H4 (cell line): ENCODE measurements at regions not wholly inside any gene's neighbourhood (a gene's known extent, or its start where the extent isn't known, plus 50 kb on each side); places are given as distances from the start of the nearest gene placed in this dataset.

ENCODE experiments used
- DNase-seq: peaks from one replicate; pipeline ENCODE4 v3.0.0-alpha.2; 2015; ENCODE audit warnings: low spot score

DNA sequence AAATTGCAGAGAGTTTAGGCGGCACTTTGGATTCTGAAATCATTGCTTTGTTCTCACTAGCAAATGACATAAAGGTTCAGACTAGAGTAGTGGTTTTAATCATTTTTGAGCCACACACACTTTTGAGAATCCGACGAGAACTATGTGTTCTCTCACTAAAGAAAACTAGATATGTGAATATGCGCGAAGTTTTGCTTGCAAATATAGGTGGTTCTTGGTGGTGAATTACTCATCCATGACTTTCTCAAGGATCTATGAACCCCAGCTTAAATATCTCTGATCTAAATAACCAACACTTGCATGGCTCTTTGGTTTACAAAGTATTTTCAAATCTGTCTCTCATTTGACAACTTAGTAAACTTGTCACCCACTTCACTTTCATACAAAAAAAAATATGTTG is 54.8 kb downstream of the NOG start:
- no peak for DNase-seq

DNA sequence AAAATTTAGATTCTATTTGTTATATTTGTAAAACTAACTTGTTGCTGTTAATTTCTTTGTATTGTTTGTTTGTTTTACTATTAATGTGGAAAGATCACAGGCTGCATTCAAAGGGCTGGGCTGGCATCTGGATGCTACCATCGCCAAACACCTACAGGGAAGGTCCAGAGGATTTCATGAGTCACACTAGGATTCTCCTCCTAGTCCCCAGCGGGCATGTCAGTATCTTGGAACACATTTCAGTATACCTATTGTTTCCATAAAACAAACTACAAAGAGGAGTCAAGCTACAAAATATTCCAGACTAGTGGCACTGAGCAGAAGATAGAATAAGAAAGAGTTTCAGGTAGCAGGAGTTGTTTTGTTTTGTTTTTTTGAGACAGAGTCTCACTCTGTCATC is 55.3 kb downstream of the NOG start:
- DNase-seq: no peak

DNA sequence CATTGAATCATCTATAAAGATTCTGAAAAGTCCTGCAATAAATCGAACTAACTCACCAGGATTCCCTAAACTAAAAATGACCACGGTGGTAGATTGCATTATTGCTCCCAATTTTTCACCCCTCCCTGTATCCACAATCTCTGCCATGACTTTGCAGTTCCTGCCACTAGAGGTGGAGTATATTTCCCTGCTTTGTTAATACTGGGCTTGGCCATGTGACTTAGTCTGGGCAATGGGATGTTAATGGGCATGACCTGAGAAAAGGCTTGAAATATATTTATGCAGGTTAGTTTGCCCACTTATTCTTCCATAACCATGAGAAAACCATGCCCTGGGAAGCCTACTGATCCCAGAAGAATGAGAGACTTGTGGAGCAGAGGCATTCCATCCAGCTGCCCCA is 59.1 kb downstream of the NOG start:
- DNase-seq: no peak

DNA sequence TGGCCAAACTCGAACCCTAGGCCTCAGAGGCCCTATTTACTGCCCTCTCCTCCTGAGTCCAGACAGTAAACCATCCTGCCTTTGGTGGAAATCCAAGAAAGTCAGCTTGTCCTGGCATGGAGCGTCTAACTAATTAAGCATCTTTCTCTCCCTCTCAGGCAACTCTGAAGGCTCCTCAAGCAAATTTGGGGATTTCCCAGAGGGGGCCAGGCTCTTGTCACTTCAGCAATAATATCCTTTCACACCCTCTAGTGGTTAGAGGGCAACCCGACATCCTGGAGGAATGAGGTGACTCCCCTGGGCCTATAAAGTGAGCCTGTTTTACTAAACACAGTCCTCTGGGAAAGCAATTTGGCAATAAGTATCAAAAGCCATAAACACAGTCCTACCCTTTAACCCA is 60.4 kb downstream of the NOG start:
- DNase-seq: peak; percentile 65

DNA sequence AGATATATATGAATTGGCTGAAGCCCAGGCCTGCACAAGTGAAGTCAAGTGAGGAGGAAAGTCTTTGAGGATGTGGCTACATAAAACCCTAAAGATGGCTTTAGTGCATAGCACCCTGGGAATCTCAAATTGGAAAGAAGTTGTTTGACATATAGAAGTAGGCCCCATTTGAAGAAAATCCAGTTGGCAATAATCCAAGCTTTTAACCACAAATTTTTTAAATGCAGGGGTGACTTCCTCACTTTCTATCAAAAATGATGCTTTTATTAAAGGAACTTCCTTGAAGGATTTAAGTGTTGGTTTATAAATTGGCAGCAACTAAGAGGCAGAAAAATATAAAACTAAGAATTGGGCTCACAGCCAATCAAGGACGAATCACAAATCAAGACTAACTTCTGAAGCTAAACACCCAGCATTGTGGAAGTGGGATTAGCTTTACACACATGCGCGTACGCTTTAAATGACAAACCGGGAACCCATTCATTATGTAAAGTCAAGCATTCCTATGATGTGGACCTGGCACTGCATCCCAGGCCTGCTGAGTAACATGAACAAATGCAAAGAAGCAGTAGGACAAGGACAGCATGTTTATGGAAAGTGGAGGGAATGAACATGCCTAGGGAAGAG is 63.3 kb downstream of the NOG start:
- DNase-seq: no peak

DNA sequence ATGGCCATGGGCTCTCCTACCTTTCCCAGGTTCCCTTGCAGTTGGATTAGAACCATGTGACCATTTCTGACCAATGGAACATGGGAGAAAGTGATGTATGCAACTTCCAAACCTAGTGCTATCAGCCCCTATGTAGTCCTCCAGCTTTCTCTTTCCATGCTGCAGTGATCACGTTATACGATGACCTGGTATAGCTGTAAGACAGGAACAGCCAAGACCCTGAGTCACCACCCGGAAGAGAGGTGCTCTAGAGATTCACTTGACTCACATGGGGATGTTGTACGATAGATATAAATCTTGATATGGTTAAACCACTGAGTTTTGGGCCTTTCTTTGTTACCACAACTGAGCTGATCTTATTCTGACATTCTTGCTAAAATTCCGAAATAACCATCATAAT is 65.1 kb downstream of the NOG start:
- no peak for DNase-seq

DNA sequence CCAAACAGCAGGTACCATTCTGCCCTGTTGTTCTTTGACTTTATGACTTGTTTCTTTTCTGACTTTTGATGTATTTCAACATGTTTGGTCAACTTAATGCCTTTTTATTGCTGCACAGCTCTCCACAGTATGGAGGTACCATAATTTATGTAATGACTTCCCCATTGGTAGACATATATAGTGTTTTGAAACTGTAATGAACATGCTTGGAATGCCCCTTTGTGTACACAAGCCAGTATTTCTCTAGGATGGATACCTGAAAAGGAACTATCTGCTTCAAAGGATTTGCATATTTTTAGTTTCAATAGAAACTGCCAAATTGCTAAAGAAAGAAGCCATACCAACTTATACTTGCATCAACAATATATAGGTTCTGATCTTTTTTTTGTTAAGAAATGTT is 66.1 kb downstream of the NOG start:
- DNase-seq: no peak

DNA sequence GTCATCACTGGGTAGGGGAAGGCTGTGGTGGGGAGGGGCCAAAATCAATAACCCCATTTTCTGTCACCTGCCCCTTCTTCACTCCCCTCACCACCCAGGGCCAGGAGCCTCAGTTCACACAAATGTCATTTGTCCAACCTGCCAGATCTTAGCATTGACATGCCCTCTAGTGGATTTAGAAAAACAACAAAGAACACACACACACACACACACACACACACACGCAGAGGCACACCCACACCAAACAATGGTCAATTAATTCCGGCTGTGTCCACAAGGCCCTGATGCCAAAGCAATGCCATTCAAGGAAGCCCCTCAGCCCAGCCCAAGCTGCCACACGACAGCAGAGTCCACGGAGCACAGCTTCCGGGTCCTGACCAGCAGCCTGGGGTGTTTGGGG is 68.4 kb downstream of the NOG start:
- no peak for DNase-seq

DNA sequence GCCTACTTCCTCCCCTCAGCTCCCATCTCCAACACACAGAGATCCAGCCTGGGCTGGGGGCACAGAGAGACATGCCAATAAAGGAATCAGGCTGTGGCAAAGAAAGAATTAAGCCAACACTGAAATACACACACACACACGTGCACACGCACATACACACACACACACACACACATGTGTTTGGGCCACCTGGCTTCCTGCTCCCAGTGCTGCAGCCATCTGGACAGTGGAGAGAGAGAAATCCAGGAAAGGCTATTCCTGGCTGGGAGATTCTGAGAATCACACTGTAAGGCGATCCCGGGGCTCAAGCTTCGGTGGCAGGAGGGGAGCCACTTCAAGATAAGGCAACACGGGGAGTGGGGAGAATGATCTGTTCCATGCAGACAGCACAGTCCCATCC is 72.4 kb downstream of the NOG start:
- no peak for DNase-seq

DNA sequence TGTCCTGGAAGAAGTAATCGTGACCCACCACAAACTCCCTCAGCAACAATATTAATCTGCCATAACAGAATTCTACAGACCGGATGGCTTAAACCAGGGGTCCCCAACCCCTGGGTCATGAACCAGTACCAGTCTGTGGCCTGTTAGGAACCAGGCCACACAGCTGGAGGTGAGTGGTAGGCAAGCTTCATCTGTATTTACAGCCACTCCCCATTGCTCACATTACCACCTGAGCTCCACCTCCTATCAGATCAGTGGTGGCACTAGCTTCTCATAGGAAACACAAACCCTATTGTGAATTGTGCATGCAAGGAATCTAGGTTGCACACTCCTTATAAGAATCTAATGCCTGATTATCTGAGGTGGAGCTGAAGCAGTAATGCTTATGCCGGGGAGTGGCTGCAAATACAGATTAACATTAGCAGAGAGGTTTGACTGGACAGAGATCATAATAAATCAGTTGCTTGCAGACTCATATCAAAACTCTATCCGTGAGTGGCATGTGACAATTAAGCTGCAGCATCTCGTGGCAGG is 74.5 kb downstream of the NOG start:
- no peak for DNase-seq

DNA sequence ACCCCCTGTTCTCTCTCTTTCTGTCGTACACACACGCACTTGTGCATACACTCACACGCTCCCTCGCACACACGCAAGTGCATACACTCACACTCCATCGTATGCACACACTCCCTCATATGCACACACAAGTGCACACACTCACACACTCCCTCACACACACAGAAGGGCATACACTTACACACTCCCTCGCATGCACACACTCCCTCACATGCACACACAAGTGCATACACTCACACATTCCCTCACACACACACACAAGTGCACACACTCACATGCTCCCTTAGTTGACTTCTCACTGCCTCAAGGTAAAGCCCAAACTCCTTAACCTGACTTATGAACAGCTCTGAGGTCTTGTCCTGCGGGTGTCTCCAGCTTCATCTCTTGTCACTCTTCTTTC is 78.7 kb downstream of the NOG start:
- no peak for DNase-seq

DNA sequence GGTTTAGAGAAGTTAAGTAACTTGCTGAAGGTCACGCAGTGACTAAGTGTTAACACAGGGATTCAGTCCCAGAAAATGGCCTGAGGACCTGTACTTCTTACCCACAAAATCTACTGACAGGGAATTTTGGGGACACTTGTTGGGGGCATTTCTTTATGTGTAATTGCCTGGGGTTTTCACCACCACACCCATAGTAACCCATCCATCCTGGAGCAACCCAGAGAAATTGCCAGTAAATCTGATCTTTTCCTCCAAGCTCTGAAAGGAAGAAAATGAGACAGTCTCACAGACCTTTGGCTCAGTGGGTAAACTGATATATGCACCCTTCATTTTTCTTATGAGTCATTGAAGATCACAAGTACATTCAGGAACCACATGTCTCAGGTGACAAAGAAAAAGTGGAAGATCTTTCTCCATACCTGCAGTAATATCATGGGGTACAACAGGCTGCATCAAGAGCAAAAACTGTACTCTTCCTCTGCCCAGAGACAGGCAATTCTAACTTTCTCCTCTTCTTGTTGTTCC is 81.0 kb downstream of the NOG start:
- no peak for DNase-seq

DNA sequence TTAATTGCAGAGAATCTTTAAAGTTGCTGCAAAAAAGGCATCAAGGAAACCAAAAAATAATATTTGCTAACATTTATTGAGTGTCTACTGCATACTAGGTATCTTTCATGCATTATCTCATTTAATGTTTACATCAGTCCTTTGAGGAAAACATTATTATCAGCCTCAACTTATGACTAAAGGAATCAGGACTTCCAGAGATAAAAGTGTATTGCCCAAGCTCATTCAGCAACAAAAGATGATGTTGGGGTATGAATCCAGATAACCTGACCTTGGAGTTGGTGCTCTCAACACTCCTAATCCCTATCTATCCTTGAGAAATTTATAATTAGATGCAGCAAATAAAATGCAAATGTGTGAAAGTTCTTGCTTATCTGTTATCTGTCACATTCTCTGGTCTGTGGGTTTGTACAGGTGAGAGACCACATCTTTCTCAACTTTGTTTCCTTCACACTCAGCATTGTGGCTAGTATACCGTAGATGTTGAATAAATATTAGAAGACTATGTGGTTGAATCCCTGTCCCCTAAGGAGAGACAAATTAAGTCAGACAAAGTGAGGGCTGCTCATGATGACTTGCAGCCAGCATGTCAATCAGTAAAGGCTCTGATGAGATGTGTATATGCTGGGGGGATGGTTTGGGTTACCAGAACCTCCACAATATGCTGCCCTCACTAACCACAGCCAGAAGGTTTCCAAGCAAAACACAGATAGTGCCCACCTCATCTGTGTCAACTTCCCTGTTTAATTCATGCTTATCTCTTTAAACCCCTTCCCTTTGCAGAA is 82.6 kb downstream of the NOG start:
- no peak for DNase-seq

DNA sequence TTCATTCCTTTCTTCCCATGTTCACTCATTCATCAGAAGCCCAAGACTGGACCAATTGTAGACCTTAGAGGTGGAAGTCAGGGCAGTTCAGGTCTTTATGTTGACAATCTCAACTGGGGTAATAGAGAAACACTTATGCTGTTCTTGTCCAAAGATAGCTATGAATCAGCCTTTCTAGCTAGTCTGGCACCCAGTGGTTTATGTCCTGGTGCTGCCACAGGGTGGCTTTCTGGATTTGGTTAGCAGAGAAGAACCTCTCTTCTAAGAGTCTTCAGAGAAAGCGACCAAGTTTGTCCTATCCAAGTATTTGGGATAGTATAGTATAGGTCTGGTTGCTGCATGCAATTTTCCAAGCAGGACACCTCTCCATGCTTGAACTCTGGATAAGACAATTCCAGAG is 83.3 kb downstream of the NOG start:
- DNase-seq: no peak

DNA sequence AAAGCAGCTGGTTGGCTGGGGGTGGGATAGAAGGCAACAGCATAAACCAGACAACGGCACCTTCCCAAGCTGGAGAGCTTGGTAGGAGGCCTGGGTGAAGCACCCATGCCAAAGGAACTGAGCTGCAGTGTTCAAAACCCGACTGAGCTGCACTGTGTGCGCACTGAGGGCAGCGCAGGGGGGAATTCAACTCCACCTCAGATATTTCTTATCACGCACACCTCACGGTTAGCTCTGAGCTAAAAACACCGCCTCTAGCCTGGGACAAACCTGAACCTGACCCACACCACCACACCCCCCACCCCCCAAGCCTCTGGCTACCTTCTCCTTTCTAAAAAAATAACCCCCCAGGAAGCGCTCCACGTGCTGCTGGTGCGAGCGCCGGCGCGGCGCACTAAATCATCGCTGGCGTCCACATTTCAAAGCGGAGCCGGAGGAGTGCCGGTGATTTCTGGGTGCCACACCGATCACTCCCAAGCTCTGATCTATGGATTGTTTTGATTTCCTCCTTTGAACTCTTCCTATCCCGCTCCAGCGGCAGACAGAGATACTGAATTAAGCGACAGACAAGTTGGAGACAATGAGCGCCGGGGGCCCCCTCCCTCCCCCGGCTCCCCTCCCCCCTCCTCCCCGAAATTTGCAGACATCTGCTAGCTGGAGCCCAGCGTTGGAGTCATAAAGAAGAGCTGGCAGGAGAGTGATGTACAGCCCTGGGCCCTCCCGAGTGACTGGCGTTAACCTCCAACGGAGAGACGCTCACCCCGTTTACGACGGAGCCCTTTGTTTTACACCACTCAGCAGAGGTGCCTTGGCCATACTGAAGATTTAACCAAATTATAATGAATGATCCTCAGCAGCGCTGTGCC is 85.0 kb downstream of the NOG start:
- DNase-seq: no peak

DNA sequence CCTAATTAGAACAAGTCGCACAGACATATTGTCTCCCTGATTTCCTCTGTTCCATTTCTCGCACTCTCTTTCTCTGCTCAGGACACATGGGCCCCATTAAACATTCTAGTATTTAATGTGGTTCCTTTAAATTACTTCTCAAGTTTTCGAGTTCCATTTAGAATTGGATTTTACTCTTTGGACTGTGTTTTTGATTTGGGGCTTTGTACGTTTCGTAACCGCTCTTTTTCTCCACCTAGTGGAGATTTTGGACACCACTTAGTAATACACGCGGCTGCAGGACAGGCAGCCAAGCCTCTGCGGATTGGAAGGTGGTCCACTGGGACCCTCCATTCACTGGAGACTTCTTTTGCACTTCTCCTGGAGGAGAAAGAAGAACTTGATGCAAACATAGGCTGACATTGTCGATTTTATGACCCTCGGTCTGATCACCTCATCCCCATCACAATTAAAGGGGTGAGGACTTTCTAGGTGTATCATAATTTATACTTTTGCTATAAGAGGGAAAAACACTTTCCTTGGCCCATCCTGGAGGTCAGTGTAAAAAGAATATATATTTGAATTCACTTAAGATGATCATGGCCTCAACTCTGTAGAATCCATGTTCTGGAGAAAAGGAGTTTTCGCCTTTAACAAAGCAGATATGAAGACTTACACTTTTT is 85.7 kb downstream of the NOG start:
- DNase-seq: no peak

DNA sequence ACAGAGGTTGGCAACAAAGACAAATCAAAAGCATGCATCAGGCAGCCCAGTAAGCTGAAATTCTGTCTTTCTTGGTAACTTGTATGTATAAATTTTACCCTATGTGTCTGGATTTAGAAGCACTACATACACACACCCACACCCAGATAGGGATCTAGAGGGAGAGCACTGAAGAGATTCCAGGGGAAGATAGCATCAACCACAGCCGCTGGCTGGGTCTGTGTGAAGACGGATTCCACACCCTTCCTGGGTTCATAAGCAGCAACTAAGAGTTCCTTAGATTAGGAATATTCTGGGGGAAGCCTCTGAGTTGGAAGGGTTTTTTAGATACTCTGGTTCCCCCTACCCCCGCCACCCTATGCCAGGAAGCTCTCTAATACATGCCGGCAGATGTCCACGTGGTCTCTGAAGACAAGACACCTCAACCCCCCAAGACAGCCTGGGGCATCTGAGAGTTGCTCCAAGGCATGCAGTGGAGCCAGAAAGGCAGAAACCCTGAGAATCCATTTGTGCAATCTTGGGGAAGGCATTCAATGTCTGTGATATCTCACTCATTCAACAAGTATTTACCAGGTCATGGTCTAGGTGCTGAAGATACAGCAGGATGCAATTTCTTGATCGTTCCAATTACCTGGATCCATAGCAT is 86.4 kb downstream of the NOG start:
- DNase-seq: no peak

DNA sequence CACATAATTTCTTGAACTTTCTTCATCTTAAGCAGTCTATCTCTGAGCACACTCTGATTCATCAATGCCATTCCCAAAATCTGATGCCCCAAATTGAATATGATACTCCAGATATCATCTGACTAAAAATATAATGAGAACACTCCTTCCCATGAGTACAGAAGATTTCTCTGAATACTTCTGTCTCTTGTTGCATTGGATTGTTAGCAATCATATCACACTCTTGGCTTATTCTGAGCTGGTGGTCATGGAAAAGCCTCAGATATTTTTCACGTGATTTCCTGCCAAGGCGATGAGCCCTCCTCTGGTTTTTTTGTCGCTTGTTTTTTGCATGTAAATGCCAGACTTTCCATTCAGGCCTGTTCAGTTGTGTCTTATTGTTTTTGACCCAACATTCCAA is 87.2 kb downstream of the NOG start:
- DNase-seq: no peak

DNA sequence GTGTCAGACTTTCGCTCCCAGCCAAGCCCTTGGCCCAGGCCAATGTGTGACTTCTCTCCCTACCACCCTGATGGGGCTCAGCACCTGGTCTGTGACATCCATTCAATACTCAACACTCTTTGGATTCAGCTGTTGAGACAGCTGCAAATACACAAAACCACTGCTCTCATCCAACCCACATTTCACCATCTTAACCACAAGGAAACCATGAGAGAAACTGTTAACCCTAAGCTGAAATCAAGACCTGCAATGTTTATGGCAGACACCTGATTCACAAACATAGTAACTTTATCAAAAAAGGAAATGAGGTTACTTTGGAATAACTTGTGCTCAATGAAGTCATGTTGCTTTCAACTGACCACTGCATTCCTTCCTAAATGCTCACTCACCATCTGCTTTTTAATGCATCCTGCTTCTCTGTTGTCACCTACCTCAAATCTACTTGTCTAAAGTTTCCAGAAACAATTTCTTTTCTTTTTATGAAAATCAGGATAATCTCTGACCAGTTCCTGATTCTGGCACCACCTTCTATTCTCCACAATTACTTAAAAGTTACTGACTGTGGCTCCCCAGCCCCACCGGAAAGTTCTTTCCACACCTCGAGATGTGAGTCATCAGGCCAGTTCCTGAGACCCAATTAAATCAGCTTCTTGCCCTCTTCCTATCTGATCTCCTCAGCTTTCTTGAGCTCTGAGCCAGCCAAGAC is 88.2 kb downstream of the NOG start:
- peak; percentile 93 for DNase-seq

DNA sequence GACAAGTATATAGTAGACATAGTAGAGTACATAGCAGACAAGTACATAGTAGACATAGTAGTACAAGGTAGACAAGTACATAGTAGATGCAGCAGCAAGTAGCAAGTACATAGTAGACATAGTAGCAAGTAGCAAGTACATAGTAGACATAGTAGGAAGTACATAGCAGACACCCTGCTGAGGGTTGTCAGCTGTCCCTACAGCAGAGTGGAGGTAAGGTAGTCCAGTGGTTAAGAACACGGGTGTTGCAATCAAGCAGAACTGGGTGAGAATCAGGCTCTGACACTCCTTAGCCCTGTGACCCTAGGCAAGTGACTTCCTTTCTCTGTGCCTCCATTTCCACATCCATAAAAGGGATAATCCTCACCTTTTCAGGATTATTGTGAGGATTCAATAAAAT is 94.7 kb downstream of the NOG start:
- no peak for DNase-seq
